H9 (cell line): ENCODE measurements at regions not wholly inside any gene's neighbourhood (a gene's known extent, or its start where the extent isn't known, plus 50 kb on each side); places are given as distances from the start of the nearest gene placed in this dataset.

Source experiments
- DNase-seq: peaks from one replicate; pipeline ENCODE4 v3.0.0-alpha.2; 2017
- H2AFZ ChIP-seq: one replicate; pipeline ENCODE4 v1.6.1; 2013; ENCODE audit warnings: mild to moderate bottlenecking, low read length, control low read depth, moderate library complexity
- H2AK5ac ChIP-seq: 2 replicates; pipeline ENCODE4 v1.6.1; 2013; ENCODE audit warnings: low read length, control low read depth, mixed read lengths; ENCODE audit not compliant: insufficient read length
- H2BK120ac ChIP-seq: one replicate; pipeline ENCODE4 v1.6.1; 2013; ENCODE audit warnings: low read depth, mild to moderate bottlenecking, low read length, control low read depth, inconsistent platforms; ENCODE audit not compliant: poor library complexity, severe bottlenecking
- H2BK12ac ChIP-seq: 2 replicates; pipeline ENCODE4 v1.6.1; 2013; ENCODE audit warnings: low read length, control low read depth, mixed read lengths, low read depth; ENCODE audit not compliant: insufficient read length
- H2BK15ac ChIP-seq: 2 replicates; pipeline ENCODE4 v1.6.1; 2013; ENCODE audit warnings: low read depth, low read length, control low read depth
- H2BK20ac ChIP-seq: one replicate; pipeline ENCODE4 v1.6.1; 2013; ENCODE audit warnings: low read depth, mild to moderate bottlenecking, low read length, control low read depth, inconsistent platforms; ENCODE audit not compliant: poor library complexity, severe bottlenecking
- H2BK5ac ChIP-seq: 2 replicates; pipeline ENCODE4 v1.6.1; 2013; ENCODE audit warnings: low read length, control low read depth, mixed read lengths; ENCODE audit not compliant: insufficient read length
- H3K14ac ChIP-seq: 2 replicates; pipeline ENCODE4 v1.6.1; 2013; ENCODE audit warnings: low read length, control low read depth; ENCODE audit not compliant: insufficient read depth
- H3K18ac ChIP-seq: 2 replicates; pipeline ENCODE4 v1.6.1; 2013; ENCODE audit warnings: low read depth, mild to moderate bottlenecking, mixed read lengths, low read length, control low read depth; ENCODE audit not compliant: insufficient read length
- H3K23ac ChIP-seq: 2 replicates; pipeline ENCODE4 v1.6.1; 2013; ENCODE audit warnings: low read length, control low read depth, mixed read lengths, low read depth; ENCODE audit not compliant: insufficient read length
- H3K23me2 ChIP-seq: 2 replicates; pipeline ENCODE4 v1.6.1; 2013; ENCODE audit warnings: low read depth, mild to moderate bottlenecking, mixed read lengths, low read length, control low read depth; ENCODE audit not compliant: insufficient read length, poor library complexity, severe bottlenecking
- H3K27ac ChIP-seq: 2 replicates; pipeline ENCODE4 v1.5.1; 2013; ENCODE audit warnings: low read length, control low read depth, mixed read lengths, low read depth; ENCODE audit not compliant: insufficient read length
- H3K27me3 ChIP-seq: 2 replicates; pipeline ENCODE4 v1.6.1; 2013; ENCODE audit warnings: low read length, control low read depth, inconsistent platforms; ENCODE audit not compliant: insufficient read depth
- H3K4ac ChIP-seq: 2 replicates; pipeline ENCODE4 v1.6.1; 2013; ENCODE audit warnings: low read depth, mild to moderate bottlenecking, control low read depth, inconsistent platforms, low read length, moderate library complexity
- H3K4me1 ChIP-seq: 2 replicates; pipeline ENCODE4 v1.6.1; 2013; ENCODE audit warnings: low read length, control low read depth, inconsistent platforms; ENCODE audit not compliant: insufficient read depth
- H3K4me2 ChIP-seq: 2 replicates; pipeline ENCODE4 v1.6.1; 2013; ENCODE audit warnings: low read length, control low read depth, mixed read lengths; ENCODE audit not compliant: insufficient read length, insufficient read depth
- H3K56ac ChIP-seq: 2 replicates; pipeline ENCODE4 v1.6.1; 2013; ENCODE audit warnings: low read depth, mild to moderate bottlenecking, mixed read lengths, low read length, control low read depth; ENCODE audit not compliant: insufficient read length
- H3K79me1 ChIP-seq: 2 replicates; pipeline ENCODE4 v1.6.1; 2013; ENCODE audit warnings: low read depth, mild to moderate bottlenecking, moderate library complexity, low read length, control low read depth, inconsistent platforms; ENCODE audit not compliant: insufficient read depth, poor library complexity, severe bottlenecking
- H3K79me2 ChIP-seq: 2 replicates; pipeline ENCODE4 v1.6.1; 2013; ENCODE audit warnings: low read length, control low read depth, inconsistent platforms; ENCODE audit not compliant: insufficient read depth
- H3K9ac ChIP-seq: 2 replicates; pipeline ENCODE4 v1.6.1; 2013; ENCODE audit warnings: low read length, control low read depth, mixed read lengths; ENCODE audit not compliant: insufficient read length; ENCODE audit errors: extremely low read depth
- H3K9me3 ChIP-seq: one replicate; pipeline ENCODE4 v1.6.1; 2013; ENCODE audit warnings: low read depth, low read length, inconsistent platforms; ENCODE audit not compliant: control insufficient read depth
- H3T11ph ChIP-seq: one replicate; pipeline ENCODE4 v1.6.1; 2013; ENCODE audit warnings: mild to moderate bottlenecking, low read length, control low read depth, inconsistent platforms
- H4K20me1 ChIP-seq: one replicate; pipeline ENCODE4 v1.6.1; 2013; ENCODE audit not compliant: control insufficient read depth, insufficient read length, insufficient read depth
- H4K5ac ChIP-seq: 2 replicates; pipeline ENCODE4 v1.6.1; 2013; ENCODE audit warnings: low read depth, mild to moderate bottlenecking, mixed read lengths, low read length, control low read depth; ENCODE audit not compliant: insufficient read length
- H4K8ac ChIP-seq: replicated peaks from 2 replicates; pipeline ENCODE4 v1.6.1; 2013; ENCODE audit warnings: low read length, control low read depth, mixed read lengths, low read depth; ENCODE audit not compliant: insufficient read length
- H4K91ac ChIP-seq: 2 replicates; pipeline ENCODE4 v1.6.1; 2013; ENCODE audit warnings: low read depth, mild to moderate bottlenecking, moderate library complexity, mixed read lengths, low read length, control low read depth; ENCODE audit not compliant: insufficient read length
- H3K27ac Mint-ChIP-seq, 3 experiments: 2 replicates in 2 of 3; 3 replicates in 1 of 3; pipeline ENCODE4 v1.8.0; 2020 to 2021; ENCODE audit warnings: mixed read lengths in 3 of 3, mild to moderate bottlenecking in 1 of 3, moderate library complexity in 1 of 3
- H3K27me3 Mint-ChIP-seq: 2 replicates; pipeline ENCODE4 v1.8.0; 2021; ENCODE audit warnings: low read depth, mild to moderate bottlenecking, moderate library complexity, mixed read lengths
- H3K36me3 Mint-ChIP-seq, 3 experiments: 2 replicates in 2 of 3; 3 replicates in 1 of 3; pipeline ENCODE4 v1.8.0; 2020 to 2021; ENCODE audit warnings: low read depth in 3 of 3, mixed read lengths in 3 of 3; ENCODE audit not compliant: insufficient read depth in 1 of 3
- H3K4me1 Mint-ChIP-seq, 2 experiments: 2 replicates each; pipeline ENCODE4 v1.8.0; 2020; ENCODE audit warnings: mixed read lengths in 2 of 2
- H3K4me3 Mint-ChIP-seq, 2 experiments: 2 replicates in 1 of 2; 3 replicates in 1 of 2; pipeline ENCODE4 v1.8.0; 2020 to 2021; ENCODE audit warnings: mild to moderate bottlenecking in 2 of 2, mixed read lengths in 2 of 2, moderate library complexity in 1 of 2
- H3K9me3 Mint-ChIP-seq, 2 experiments: 2 replicates in 1 of 2; 3 replicates in 1 of 2; pipeline ENCODE4 v1.8.0; 2020; ENCODE audit warnings: mild to moderate bottlenecking in 2 of 2, mixed read lengths in 2 of 2, moderate library complexity in 1 of 2
- CTCF ChIP-seq: fragments of 200-600 bp; sonication (generic); conservative IDR thresholded peaks from 3 replicates; pipeline ENCODE4 v1.8.0; 2021; ENCODE audit warnings: antibody characterized with exemption, mild to moderate bottlenecking
- WGBS: extraction: QIAGEN DNeasy Blood & Tissue Kit; methylation state at CpG from one replicate; pipeline ENCODE4 v1.1.7; 2013; ENCODE audit warnings: missing lambda C conversion rate, low lambda C conversion rate, mixed read lengths; ENCODE audit not compliant: insufficient read length; ENCODE audit errors: extremely low coverage; 5-methylcytosine and 5-hydroxymethylcytosine counted together

GRCh38 chr2:121099329-121100290 is 185.4 kb downstream of the TFCP2L1 start:
- Mint-ChIP-seq H3K27ac (no peak overlapping the region), H3K4me3 (no peak overlapping the region), H3K36me3 (no peaks in the 10 kb centered on the region), H3K4me1 (peaks cover 4 to 20% of the 10 kb centered on the region in 2 experiments), H3K9me3 (no peaks in the 10 kb centered on the region), H3K27me3 (peaks cover 39% of the 10 kb centered on the region)
- Histone ChIP-seq H2BK120ac (no peak overlapping the region), H3K9me3 (no peaks in the 10 kb centered on the region), H4K8ac (no peak overlapping the region), H3K4me2 (no peak overlapping the region), H3K9ac (no peak overlapping the region), H3K23me2 (no peaks in the 10 kb centered on the region), H3K4ac (no peak overlapping the region), H3K4me1 (peaks cover 4% of the 10 kb centered on the region; the same call in 1 of the 2 replicates), H2BK15ac (no peak overlapping the region), H3K14ac (no peak overlapping the region), H3K56ac (no peak overlapping the region), H2BK20ac (no peak overlapping the region), H4K91ac (no peak overlapping the region), H3K18ac (no peak overlapping the region), H2AFZ (no peak overlapping the region), H3T11ph (no peak overlapping the region), H3K79me2 (no peaks in the 10 kb centered on the region), H3K79me1 (no peaks in the 10 kb centered on the region), H4K20me1 (no peaks in the 10 kb centered on the region), H3K27me3 (no peaks in the 10 kb centered on the region), H4K5ac (no peak overlapping the region), H3K27ac (no peak overlapping the region), H2BK5ac (no peak overlapping the region), H2BK12ac (no peak overlapping the region), H3K23ac (no peak overlapping the region), H2AK5ac (no peak overlapping the region)
- peak; percentile 71 for DNase-seq
- WGBS = no CpG with 5 or more reads among the region's 8 CpGs
- peak; percentile 62 for TF ChIP-seq CTCF
